Activated naive CD8-positive, alpha-beta T cell treated with anti-CD3 and anti-CD28 coated beads, Interleukin-2, amount 50 U/mL, for 24 hours (primary cell): ENCODE measurements at regions not wholly inside any gene's neighbourhood (a gene's known extent, or its start where the extent isn't known, plus 50 kb on each side); places are given as distances from the start of the nearest gene placed in this dataset.

Experiments used
- ATAC-seq: fragments of 150-1000 bp; cut with Tn5 transposase; one replicate; pipeline ENCODE4 v1.10.0; 2021
- DNase-seq: peaks from one replicate; pipeline ENCODE4 v3.0.0; 2021
- H3K27ac Mint-ChIP-seq: one replicate; pipeline ENCODE4 v1.8.0; 2021; ENCODE audit warnings: mild to moderate bottlenecking, mixed read lengths
- H3K27me3 Mint-ChIP-seq: one replicate; pipeline ENCODE4 v1.8.0; 2021; ENCODE audit warnings: mixed read lengths
- H3K36me3 Mint-ChIP-seq: one replicate; pipeline ENCODE4 v1.8.0; 2021; ENCODE audit warnings: low read depth, mixed read lengths
- H3K4me1 Mint-ChIP-seq: one replicate; pipeline ENCODE4 v1.8.0; 2021; ENCODE audit warnings: mixed read lengths
- H3K4me3 Mint-ChIP-seq: one replicate; pipeline ENCODE4 v1.8.0; 2021; ENCODE audit warnings: mild to moderate bottlenecking, moderate library complexity, mixed read lengths
- H3K9me3 Mint-ChIP-seq: one replicate; pipeline ENCODE4 v1.8.0; 2021; ENCODE audit warnings: mixed read lengths

GRCh38 chr10:30256084-30256483 lies 93.0 kb downstream of the MTPAP start:
- Mint-ChIP-seq H3K9me3 (peaks cover 16% of the 10 kb centered on the region), H3K27ac (no peak overlapping the region), H3K27me3 (peaks cover 22% of the 10 kb centered on the region), H3K36me3 (peaks cover 1% of the 10 kb centered on the region), H3K4me3 (no peak overlapping the region), H3K4me1 (no peaks in the 10 kb centered on the region)
- DNase-seq (no peak), ATAC-seq (no peak)

- Mint-ChIP-seq H3K27ac (no peak overlapping the region), H3K36me3 (peaks cover 1% of the 10 kb centered on the region), H3K4me1 (no peaks in the 10 kb centered on the region), H3K4me3 (no peak overlapping the region), H3K27me3 (peaks cover 20% of the 10 kb centered on the region), H3K9me3 (peaks cover 16% of the 10 kb centered on the region)
- no peak for ATAC-seq
- DNase-seq, result no peak
These were observed 94.2 kb downstream of the MTPAP start for GRCh38 chr10:30254926-30255325.

GRCh38 chr10:30248728-30249127 lies 100.3 kb downstream of the MTPAP start:
- peaks cover 18% of the 10 kb centered on the region for H3K9me3 Mint-ChIP-seq
- H3K36me3 Mint-ChIP-seq, result no peaks in the 10 kb centered on the region
- H3K27ac Mint-ChIP-seq, result no peak overlapping the region
- peaks cover 5% of the 10 kb centered on the region for H3K27me3 Mint-ChIP-seq
- no peak for ATAC-seq
- DNase-seq, result no peak
- H3K4me1 Mint-ChIP-seq, result peaks cover 3% of the 10 kb centered on the region
- H3K4me3 Mint-ChIP-seq, result no peak overlapping the region

GRCh38 chr10:30247704-30248103 lies 101.4 kb downstream of the MTPAP start:
- ATAC-seq (no peak), DNase-seq (no peak)
- Mint-ChIP-seq H3K27me3 (peaks cover 2% of the 10 kb centered on the region), H3K4me1 (peaks cover 3% of the 10 kb centered on the region), H3K27ac (no peak overlapping the region), H3K36me3 (no peaks in the 10 kb centered on the region), H3K4me3 (no peak overlapping the region), H3K9me3 (peaks cover 13% of the 10 kb centered on the region)

GRCh38 chr10:30241422-30242110 lies 107.5 kb downstream of the MTPAP start:
- H3K27ac Mint-ChIP-seq, result no peak overlapping the region
- H3K27me3 Mint-ChIP-seq, result peaks cover 3% of the 10 kb centered on the region
- H3K4me3 Mint-ChIP-seq, result no peak overlapping the region
- DNase-seq (no peak), ATAC-seq (no peak)
- H3K9me3 Mint-ChIP-seq, result no peaks in the 10 kb centered on the region
- H3K36me3 Mint-ChIP-seq, result no peaks in the 10 kb centered on the region
- no peaks in the 10 kb centered on the region for H3K4me1 Mint-ChIP-seq

GRCh38 chr10:30238836-30239235 lies 110.2 kb downstream of the MTPAP start:
- Mint-ChIP-seq H3K27me3 (peaks cover 11% of the 10 kb centered on the region), H3K36me3 (no peaks in the 10 kb centered on the region), H3K27ac (no peak overlapping the region), H3K4me1 (no peaks in the 10 kb centered on the region), H3K9me3 (no peaks in the 10 kb centered on the region), H3K4me3 (no peak overlapping the region)
- ATAC-seq (no peak), DNase-seq (no peak)

GRCh38 chr10:30233186-30233959 lies 115.7 kb downstream of the MTPAP start:
- Mint-ChIP-seq H3K4me1 (no peaks in the 10 kb centered on the region), H3K4me3 (no peak overlapping the region), H3K36me3 (no peaks in the 10 kb centered on the region), H3K9me3 (no peaks in the 10 kb centered on the region), H3K27me3 (peaks cover 20% of the 10 kb centered on the region), H3K27ac (no peak overlapping the region)
- DNase-seq, result no peak
- no peak for ATAC-seq

- ATAC-seq, result no peak
- peaks cover 20% of the 10 kb centered on the region for H3K27me3 Mint-ChIP-seq
- H3K9me3 Mint-ChIP-seq, result no peaks in the 10 kb centered on the region
- H3K4me3 Mint-ChIP-seq, result no peak overlapping the region
- H3K36me3 Mint-ChIP-seq, result no peaks in the 10 kb centered on the region
- DNase-seq, result no peak
- no peak overlapping the region for H3K27ac Mint-ChIP-seq
- H3K4me1 Mint-ChIP-seq, result no peaks in the 10 kb centered on the region
These were observed 117.4 kb downstream of the MTPAP start for GRCh38 chr10:30231709-30232108.

GRCh38 chr10:30231071-30231652 lies 117.9 kb downstream of the MTPAP start:
- ATAC-seq (no peak), DNase-seq (no peak)
- no peak overlapping the region for H3K27ac Mint-ChIP-seq
- H3K4me3 Mint-ChIP-seq, result no peak overlapping the region
- H3K36me3 Mint-ChIP-seq, result no peaks in the 10 kb centered on the region
- no peaks in the 10 kb centered on the region for H3K9me3 Mint-ChIP-seq
- H3K27me3 Mint-ChIP-seq, result peaks cover 19% of the 10 kb centered on the region
- H3K4me1 Mint-ChIP-seq, result no peaks in the 10 kb centered on the region

GRCh38 chr10:30229536-30229935 lies 119.5 kb downstream of the MTPAP start:
- no peak for ATAC-seq
- no peak overlapping the region for H3K27ac Mint-ChIP-seq

GRCh38 chr10:30228417-30229036 lies 120.6 kb downstream of the MTPAP start:
- H3K9me3 Mint-ChIP-seq, result no peaks in the 10 kb centered on the region
- ATAC-seq (no peak), DNase-seq (no peak)
- no peak overlapping the region for H3K27ac Mint-ChIP-seq
- H3K4me3 Mint-ChIP-seq, result no peak overlapping the region
- no peaks in the 10 kb centered on the region for H3K36me3 Mint-ChIP-seq
- no peaks in the 10 kb centered on the region for H3K4me1 Mint-ChIP-seq
- H3K27me3 Mint-ChIP-seq, result peaks cover 12% of the 10 kb centered on the region

More at GRCh38 chr10:30229536-30229935, 119.5 kb downstream of the MTPAP start:
- H3K36me3 Mint-ChIP-seq, result no peaks in the 10 kb centered on the region
- no peak overlapping the region for H3K4me3 Mint-ChIP-seq
- peaks cover 13% of the 10 kb centered on the region for H3K27me3 Mint-ChIP-seq
- no peaks in the 10 kb centered on the region for H3K9me3 Mint-ChIP-seq
- no peaks in the 10 kb centered on the region for H3K4me1 Mint-ChIP-seq
- DNase-seq, result no peak

GRCh38 chr10:30227481-30227880 lies 121.6 kb downstream of the MTPAP start:
- no peaks in the 10 kb centered on the region for H3K9me3 Mint-ChIP-seq
- H3K36me3 Mint-ChIP-seq, result no peaks in the 10 kb centered on the region
- no peak for DNase-seq
- peaks cover 12% of the 10 kb centered on the region for H3K27me3 Mint-ChIP-seq
- no peak overlapping the region for H3K27ac Mint-ChIP-seq
- no peaks in the 10 kb centered on the region for H3K4me1 Mint-ChIP-seq
- H3K4me3 Mint-ChIP-seq, result no peak overlapping the region
- ATAC-seq, result no peak

GRCh38 chr10:30219971-30220751 lies 128.9 kb downstream of the MTPAP start:
- no peaks in the 10 kb centered on the region for H3K36me3 Mint-ChIP-seq
- ATAC-seq (no peak), DNase-seq (no peak)
- peaks cover 21% of the 10 kb centered on the region for H3K27me3 Mint-ChIP-seq
- H3K9me3 Mint-ChIP-seq, result no peaks in the 10 kb centered on the region
- peak overlapping the region; percentile 29 for H3K4me3 Mint-ChIP-seq
- peaks cover 12% of the 10 kb centered on the region for H3K4me1 Mint-ChIP-seq
- no peak overlapping the region for H3K27ac Mint-ChIP-seq

GRCh38 chr10:30216821-30217220 lies 132.3 kb downstream of the MTPAP start:
- Mint-ChIP-seq H3K27ac (no peak overlapping the region), H3K9me3 (no peaks in the 10 kb centered on the region), H3K36me3 (no peaks in the 10 kb centered on the region), H3K4me1 (peaks cover 12% of the 10 kb centered on the region), H3K4me3 (no peak overlapping the region), H3K27me3 (peaks cover 19% of the 10 kb centered on the region)
- ATAC-seq (no peak), DNase-seq (no peak)
